Inflammatory macrophage treated with lipopolysaccharide for 1 hour (primary cell): ENCODE measurements at regions not wholly inside any gene's neighbourhood (a gene's known extent, or its start where the extent isn't known, plus 50 kb on each side); places are given as distances from the start of the nearest gene placed in this dataset.
"Not testable (repeated sequence)": the region's sequence is repeated elsewhere in the genome, so short reads cannot be mapped to it uniquely, and the experiment has no call there.

Source experiments
- DNase-seq, 2 donors: peaks; one replicate each; pipeline ENCODE4 v3.0.0-alpha.2; 2020 to 2022

DNA sequence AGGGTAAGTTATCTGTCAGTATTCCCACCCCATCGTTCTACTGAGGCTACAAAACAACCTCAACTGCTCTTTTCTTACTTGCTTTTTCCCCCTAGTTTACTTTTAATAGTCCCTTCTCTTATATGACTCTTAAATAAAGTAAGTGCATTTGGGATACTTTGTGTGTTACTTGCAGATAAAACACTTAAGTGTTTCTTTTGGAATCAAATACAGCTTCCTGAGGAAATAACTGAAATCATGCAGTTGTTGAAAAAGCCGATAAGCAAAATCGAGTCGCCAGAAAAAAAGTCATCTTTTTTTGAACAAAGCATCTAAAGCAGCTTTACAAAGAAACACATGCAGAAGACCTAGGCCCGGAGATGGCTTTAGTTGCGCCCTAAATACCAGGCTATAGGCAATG, 53.5 kb upstream of the EPB41L4A start:
- no peak for DNase-seq

DNA sequence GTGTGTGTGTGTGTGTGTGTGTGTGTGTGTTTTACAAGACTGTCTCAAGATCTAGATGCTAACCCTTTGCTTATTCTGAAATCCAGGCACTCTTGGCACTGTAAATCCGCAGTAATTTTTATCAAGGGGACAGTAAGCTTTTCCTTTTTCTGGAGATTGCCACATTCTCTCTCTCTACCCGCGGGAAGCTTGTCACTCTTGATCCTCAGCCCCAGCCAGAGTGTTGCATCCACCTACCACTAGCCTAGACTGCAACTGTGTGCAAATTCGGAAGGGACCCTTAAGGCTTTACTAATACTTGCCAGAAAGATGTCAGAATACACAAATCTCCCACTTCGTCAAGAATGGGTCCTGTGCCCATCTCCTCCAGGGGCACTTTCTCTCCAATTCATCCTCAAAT, 54.9 kb upstream of the EPB41L4A start:
- no peak for DNase-seq

DNA sequence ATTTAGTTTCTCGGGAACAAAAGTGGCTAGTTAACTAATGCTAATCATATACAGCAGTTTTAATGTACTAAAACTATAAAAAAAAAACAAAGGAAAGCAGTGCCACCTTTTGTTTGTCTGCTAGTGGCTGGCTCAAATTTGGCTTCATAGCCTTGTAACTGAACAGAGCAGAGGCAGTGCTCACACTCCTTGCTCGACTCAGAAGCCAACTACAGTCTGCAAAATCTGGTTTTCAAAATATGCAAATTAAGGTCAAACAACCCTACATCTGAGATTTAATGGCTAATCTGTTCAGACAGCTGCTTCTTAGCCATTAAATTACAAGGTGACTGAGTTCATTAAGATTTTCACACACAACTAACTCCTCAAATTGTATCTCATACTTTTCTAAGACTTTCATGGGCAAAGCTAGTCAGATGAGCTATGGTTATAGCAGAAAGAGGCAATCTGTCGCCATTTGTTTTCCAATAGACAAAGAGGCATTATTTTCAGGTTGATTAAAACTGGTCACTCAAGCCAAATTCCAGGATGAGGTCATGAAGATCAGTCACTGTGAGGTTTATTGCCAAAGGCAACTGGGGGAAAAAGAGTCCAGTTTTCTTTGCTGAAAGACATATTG, 56.8 kb upstream of the EPB41L4A start:
- no peak for DNase-seq

DNA sequence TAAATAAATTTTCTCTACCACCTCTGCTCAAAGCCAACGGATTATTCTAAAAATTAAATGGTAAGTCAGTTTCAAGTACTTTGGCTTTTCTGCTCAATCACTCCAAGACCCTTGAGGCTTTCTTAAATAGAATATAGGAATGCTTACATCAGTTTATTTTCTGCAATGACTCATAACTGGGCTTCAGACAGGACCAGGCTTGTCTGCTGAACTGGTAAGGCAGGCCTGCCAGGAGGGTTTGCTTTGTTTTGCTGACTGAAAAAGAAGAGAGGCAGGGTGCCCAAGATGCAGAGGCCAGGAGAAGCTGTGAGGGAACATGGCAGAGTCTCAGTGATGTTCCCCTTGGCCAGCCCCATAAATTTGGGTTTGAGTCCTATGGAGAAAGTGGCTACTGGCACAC, 60.3 kb upstream of the EPB41L4A start:
- no peak for DNase-seq

DNA sequence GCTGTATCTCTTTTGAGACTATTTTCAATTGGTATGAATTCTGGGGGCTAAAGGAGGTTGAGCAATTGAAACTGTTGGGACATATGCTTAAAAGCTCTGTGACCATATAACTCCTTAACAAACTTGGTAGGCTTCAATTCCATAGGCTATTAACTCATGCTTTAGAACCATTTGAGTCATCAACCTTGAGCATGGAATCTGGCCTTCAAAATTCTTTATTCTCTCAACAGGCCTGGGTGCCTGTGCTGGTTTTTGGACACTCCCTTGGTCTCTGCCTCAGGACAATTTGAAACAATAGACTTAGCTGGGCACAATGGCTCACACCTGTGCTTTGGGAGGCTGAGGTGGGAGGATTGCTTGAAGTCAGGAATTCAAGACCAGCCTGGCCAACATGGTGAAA, 61.4 kb upstream of the EPB41L4A start:
- DNase-seq = no peak

DNA sequence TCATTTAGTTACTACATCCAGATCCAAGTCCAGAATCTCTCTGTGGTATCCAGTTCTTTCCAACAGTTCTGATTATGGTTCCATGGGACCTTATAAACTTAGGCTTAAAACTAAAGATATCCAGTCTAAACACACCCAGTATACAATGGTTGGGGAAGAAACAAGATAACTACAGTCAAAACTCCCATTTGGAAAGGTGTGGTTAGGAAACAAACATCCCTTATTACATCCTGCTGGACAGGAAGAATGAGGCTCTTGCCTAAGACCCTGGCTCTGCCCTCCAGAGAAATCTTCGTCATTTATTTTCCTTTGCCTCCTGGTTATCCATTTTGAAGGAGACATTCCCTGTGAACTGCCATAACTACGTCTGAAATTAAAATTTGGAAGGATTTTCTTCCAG, 64.6 kb upstream of the EPB41L4A start:
- no peak for DNase-seq

DNA sequence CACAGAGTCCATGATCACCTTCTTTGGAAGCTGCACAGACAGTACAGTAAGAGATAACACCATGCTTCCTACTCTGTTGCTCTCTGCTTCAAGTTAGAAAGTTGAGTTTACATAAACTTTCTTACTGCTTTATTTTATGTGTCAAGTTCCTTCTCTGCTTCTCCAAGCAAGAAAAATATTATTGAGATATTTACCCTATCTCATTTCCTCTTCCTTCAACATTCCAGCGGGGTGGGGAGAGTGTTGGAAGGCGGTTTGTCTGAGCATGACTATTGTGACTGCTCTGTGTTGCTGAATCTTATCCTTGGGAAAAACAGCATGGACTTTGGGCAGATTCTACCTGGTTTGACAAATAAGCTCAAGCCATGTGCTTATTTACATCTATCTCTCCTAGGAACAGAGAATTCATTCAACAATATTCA, 66.9 kb upstream of the EPB41L4A start:
- DNase-seq = no peak

DNA sequence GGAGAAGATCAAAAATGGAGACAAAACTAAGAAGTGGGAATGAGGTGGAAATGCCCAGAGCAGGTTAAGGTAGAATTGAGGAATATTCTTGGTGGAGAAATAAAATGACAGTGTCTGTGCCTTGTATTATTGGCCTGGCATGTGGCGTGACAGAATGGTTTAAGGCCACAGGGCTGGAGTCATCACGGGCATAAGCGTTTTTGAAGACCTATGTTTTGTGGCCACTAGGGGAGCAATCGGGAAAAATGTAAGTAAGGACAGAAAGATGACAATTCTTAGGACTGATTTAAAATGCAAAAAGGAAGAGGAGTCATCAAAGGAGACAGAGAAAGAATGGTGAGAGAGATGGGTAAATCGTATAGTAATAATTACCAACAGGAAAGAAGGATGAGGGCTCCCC, 72.2 kb upstream of the EPB41L4A start:
- peak in 1 of 2 donors; percentile 1 for DNase-seq

DNA sequence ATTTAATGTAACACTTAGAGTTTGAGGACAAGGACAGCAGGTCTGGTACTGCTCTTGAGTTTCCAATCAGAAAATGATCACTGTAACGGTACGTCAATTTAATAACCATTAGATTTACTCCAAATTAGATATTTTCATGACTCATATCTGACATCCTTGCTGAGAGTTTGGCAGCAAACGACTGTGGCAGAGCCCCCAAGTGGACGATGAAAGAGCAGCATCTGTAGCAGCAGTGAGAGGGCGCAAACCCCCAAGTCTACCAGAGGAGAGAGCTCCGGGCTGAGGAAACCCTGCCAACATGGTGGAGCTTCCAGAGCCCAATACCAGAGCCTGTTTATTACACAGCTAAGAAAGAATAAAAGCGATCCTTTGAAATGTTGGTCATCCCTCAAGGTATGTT, 73.2 kb upstream of the EPB41L4A start:
- DNase-seq = peak; percentile 15 to 33

DNA sequence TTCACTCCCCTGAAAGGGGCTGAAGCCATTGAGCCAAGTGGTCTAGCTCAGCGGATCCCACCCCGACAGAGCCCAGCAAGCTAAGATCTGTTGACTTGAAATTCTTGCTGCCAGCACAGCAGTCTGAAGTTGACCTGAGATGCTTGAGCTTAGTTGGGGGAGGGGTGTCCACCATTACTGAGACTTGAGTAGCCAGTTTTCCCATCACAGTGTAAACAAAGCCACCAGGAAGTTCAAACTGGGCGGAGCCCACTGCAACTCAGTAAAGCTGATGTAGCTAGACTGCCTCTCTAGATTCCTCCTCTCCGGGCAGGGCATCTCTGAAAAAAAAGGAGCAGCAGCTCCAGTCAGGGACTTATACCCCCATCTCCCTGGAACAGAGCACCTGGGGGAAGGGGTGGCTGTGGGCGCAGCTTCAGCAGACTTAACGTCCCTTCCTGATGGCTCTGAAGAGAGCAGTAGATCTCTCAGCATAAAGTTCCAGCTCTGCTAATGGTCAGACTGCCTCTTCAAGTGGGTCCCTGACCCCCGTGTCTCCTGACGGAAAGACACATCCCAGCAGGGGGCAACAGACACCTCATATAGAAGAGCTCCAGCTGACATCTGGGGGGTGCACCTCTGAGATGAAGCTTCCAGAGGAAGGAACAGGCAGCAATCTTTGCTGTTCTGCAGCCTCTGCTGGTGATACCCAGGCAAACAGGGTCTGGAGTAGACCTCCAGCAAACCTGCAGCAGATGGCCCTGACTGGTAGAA, 84.8 kb upstream of the EPB41L4A start:
- not testable (repeated sequence) for DNase-seq

DNA sequence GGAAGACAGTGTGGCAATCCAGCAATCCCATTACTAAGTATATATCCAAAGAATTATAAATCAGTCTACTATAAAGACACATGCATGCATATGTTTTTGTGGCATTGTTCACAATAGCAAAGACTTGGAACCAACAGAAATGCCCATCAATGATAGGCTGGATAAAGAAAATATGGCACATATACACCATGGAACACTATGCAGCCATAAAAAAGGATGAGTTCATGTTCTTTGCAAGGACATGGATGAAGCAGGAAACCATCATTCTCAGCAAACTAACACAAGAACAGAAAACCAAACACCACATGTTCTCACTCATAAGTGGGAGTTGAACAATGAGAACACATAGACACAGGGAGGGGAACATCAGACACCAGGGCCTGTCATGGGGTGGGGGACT, 90.0 kb upstream of the EPB41L4A start:
- DNase-seq = not testable (repeated sequence)

DNA sequence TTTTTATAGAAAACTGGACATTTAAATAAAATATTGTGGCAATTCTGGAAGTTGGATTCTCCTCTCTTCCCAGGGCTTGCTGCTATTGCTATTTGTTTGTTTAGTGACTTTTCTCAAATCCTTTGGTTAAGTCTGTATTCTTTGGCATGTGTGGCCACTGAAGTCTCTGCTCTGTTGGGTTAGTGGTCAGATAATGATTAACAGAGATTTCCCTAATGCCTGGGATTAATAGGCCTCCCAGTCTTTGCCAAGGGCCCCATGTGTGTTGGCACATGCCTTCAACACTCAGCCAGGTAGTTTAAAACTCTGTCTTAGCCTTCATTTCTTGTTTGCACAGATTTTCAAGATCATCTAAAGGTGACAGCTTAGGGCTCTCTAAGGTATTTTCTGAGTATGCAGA, 92.8 kb upstream of the EPB41L4A start:
- no peak for DNase-seq

DNA sequence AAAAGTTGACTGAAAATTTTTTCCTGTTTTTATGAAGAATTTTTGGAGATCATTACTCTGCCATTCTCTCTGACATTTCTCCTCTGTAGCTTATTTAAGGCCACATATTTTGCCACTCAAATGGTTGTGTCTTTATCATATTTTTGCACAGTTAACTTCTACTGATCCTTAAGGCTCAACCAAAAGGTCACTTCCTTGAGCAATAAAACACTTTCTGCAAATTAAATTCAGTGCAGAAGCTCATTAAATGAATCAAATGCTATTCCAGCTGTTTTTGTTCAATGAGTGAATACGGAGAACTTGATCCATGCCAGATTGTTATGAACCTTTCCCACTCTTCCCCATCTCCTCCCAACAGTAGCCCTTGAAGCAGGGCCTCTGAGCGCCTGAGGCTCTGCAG, 93.8 kb upstream of the EPB41L4A start:
- no peak for DNase-seq

DNA sequence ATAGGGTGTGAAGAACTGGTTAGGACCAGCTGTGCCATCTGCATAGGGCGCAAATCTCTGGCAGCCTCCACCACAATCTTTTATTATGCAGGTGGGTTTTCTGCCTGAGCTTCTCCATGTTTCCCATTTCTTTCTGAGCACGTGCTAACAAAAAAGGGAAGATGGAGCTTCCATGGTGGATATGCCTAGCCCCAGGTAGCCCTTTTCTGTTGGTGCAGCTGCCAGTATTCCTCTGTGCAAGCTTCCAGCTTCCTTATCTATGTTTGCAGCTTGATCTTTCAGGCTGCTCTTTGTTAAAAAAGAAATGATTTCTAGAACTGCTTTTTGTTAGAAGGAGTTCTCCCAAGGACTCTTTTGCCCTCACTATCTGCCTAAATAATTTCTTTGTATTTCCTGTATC, 95.0 kb upstream of the EPB41L4A start:
- no peak for DNase-seq

DNA sequence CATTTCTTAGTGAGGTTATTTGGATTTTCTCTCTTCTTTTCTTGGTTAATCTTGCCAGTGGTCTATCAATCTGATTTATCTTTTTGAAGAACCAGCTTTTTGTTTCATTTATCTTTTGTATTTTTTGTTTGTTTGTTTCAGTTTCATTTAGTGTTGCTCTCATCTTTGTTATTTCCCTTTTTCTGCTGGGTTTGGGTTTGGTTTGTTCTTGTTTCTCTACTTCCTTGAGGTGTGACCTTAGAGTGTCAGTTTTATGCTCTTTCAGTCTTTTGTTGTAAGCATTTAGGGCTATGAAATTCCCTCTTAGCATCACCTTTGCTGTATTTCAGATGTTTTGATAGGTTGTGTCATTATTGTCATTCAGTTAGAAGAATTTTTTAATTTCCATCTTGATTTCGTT, 101.4 kb upstream of the EPB41L4A start:
- peak; percentile 12 for DNase-seq

DNA sequence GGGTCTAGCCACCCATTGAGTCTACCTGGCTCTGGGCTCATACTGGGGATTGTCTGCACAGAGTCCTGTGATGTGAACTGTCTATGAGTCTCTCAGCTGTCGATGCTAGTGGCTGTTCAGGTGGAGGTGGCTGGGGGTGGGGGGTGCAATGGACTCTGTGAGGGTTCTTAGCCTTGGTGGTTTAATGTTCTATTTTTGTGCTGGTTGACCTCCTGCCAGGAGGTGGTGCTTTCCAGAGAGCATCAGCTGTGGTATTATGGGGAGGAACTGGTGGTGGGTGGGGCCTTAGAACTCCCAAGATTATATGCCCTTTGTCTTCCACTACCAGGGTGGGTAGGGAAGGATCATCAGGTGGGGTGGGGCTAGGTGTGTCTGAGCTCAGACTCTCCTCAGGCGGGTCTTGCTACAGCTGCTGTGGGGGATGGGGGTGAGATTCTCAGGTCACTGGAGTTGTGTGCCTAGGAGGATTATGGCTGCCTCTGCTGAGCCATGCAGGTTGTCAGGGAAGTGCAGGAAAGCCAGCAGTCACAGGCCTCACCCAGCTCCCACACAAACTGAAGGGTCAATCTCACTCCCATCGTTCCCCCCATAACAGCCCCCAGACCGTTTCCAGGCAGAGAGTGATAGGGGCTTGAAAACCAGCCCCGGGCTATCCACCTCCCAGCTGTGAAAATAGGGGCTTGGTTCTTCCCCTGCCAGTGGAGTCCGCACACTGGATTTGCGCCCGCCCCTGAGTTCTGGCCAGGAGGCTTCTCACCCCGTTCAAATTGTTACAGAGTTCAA, 104.0 kb upstream of the EPB41L4A start:
- DNase-seq = not testable (repeated sequence)

DNA sequence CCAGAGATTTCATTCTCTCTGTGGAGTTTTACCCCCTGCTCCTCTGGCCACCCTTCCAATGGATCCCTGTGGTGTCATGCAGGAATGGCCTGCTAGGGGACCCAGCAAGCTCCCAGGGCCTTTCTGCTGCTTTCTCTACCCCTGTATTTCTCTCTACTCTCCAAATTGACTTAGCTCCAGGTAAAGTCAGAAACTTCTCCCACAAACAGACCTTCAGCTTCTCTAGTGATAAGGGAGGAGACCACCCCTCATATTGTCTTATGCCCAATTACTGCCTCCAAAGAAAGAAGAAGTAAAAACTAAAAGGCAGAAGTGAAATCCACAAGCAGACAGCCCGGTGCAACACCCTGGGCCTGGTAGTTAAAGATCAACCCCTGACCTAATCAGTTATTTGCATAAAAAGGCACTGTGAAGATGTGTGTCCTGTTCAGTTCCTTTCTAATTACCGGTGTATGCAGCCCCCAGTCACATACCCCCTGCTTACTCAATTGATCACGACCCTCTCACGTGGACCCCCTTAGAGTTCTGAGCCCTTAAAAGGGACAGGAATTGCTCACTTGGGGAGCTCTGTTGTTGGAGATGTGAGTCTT, 104.7 kb upstream of the EPB41L4A start:
- DNase-seq = peak; percentile 33 to 36

DNA sequence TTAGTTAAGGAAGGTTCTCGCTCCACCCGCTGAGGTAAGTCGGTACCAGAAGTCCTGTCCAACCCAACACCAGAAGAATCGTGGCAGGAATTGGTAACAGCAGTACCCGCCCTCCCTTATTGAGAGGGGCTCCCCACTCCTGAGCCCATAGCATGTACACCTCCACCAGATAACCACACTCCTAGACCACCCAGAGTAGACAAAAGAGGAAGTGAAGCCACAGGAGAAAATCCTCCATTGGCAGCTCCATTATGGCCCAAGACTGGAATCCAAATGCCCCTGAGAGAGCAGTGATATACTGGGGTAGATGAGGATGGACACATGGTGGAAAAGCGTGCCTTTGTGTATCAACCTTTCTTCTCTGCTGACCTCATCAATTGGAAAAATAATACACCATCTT, 106.1 kb upstream of the EPB41L4A start:
- peak in 1 of 2 donors; percentile 11 for DNase-seq

DNA sequence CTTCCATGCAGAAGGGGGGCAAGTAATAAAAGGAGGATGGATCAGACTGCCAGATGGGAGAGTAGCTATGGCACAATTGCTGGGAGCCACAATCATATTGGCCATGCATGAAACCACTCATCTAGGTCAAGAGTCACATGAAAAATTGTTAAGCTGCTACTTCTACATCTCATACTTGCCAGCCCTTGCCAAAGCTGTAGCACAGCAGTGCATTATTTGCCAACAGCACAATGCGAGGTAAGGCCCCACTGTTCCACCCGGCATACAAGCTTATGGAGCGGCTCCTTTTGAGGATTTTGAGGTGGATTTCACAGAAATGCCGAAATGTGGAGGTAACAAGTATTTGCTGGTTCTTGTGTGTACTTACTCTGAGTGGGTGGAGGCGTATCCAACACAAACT, 109.9 kb upstream of the EPB41L4A start:
- DNase-seq = no peak

DNA sequence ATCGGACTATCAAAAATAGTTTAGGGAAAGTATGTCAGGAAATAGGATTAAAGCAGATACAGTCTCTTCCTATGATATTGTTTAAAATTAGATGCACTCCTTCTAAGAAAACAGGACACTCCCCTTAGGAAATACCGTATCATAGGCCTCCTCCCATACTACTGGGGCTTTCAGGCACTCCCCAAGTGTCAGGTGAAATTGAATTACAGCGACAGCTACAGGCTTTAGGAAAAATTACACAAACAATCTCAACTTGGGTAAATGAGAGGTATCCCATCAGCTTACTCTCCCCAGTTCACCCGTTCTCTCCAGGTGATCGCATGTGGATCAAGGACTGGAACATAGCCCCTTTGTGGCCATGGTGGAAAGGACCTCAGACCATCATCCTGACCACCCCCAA, 110.4 kb upstream of the EPB41L4A start:
- peak; percentile 26 to 29 for DNase-seq

DNA sequence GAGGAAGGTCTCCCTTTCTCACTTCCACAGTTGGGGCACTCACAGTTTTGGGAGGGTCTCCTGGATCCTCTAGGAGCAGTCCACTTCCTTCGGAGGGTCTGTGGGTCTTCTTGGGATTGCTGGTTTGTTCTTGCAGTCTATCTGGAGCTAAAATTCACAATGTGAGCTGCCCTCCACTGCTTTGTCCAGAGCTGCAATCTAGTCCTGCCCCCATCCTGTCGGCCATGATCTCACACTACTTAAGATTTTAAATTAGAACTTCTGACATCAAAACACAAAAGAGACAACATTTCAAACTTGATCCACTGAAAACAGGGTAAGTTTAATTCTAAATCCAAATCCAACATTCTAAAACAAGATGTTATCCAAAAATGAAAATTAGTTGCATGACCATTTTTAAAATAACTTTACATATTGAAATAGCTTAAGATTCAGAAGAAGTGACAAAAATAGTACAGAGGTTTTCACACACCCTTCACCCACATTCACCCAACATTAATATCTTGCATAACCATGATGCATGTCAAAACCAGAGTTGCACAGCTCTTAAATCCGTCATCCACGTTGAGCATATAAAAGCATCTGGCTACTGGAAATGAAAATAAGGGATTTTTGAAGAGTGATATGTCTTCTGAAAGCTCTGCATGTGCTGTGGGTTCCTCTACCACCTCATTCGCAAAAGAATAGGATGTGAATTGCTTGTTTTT, 113.7 kb upstream of the EPB41L4A start:
- peak; percentile 64 to 79 for DNase-seq

DNA sequence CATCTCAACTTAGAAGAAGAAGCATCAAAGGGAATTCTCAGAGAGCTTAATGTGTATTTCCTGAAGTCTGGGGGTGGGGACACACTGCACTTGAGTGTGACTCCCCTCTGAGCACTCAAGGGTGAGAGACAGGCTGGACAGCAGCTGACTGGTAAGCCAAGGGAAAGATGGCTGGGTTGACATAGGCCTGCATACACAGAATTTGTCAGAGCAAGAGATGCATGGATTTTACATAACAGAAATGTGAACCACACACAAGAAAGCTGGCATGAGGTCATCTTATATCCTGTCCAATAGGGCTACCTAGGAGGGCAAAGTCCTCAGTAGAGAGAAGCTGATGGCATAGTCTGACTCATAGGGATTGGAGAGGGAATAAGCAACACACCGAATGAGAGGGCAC, 114.3 kb upstream of the EPB41L4A start:
- peak in 1 of 2 donors; percentile 51 for DNase-seq

DNA sequence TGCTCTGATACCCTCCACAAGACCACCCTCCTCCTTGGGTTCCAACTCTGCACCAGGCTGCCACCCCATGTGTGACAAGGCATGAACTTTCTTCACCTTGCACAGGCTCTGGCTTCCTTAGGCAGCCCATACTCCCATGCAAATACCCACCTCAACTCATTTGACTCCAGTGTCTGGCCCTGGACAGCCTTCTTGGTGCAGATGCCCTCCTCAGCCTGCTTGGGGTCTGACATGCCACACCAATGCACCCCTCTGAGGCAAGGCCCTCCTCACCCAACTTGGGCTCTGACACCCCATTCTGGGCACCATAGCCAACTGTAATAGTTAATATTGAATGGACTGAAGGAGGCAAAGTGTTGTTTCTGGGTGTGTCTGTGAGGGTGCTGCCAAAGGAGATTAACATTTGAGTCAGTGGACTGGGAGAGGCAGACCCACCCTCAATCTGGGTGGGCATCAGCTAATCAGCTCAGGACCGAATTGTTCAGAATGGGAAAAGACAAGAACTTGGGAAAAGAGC, 115.0 kb upstream of the EPB41L4A start:
- DNase-seq = no peak
